ENCODE measurements at regions not wholly inside any gene's neighbourhood (a gene's known extent, or its start where the extent isn't known, plus 50 kb on each side); places are given as distances from the start of the nearest gene placed in this dataset.
A peak's percentile ranks its signal among the peaks of the same experiment; 100 is the strongest.

GRCh38 chr13:64850017-64850416, 2380.1 kb downstream of the PCDH9 start:
- DNase-seq: no peak

GRCh38 chr13:64849196-64849595, 2380.9 kb downstream of the PCDH9 start:
- no peak for DNase-seq

- no peak for DNase-seq
These were observed 2382.4 kb downstream of the PCDH9 start for GRCh38 chr13:64847767-64848166.

- DNase-seq: no peak
These were observed 2385.0 kb downstream of the PCDH9 start for GRCh38 chr13:64845110-64845509.

GRCh38 chr13:64819081-64819480, 2411.1 kb downstream of the PCDH9 start:
- no peak for DNase-seq

GRCh38 chr13:64817691-64818090, 2412.4 kb downstream of the PCDH9 start:
- DNase-seq: no peak

- no peak for DNase-seq
These were observed 2419.4 kb downstream of the PCDH9 start for GRCh38 chr13:64810750-64811149.

- DNase-seq: no peak
These were observed 2421.4 kb downstream of the PCDH9 start for GRCh38 chr13:64808704-64809103.

GRCh38 chr13:64801768-64802167, 2428.4 kb downstream of the PCDH9 start:
- DNase-seq: no peak

- DNase-seq: no peak
These were observed 2431.7 kb downstream of the PCDH9 start for GRCh38 chr13:64798422-64798821.

GRCh38 chr13:64793592-64793991, 2436.5 kb downstream of the PCDH9 start:
- no peak for DNase-seq

- DNase-seq: no peak
These were observed 2437.0 kb downstream of the PCDH9 start for GRCh38 chr13:64793131-64793530.

GRCh38 chr13:64791373-64791772, 2438.8 kb downstream of the PCDH9 start:
- DNase-seq: no peak

- DNase-seq: no peak
These were observed 2447.7 kb downstream of the PCDH9 start for GRCh38 chr13:64782466-64782865.

- no peak for DNase-seq
These were observed 2452.1 kb downstream of the PCDH9 start for GRCh38 chr13:64778002-64778401.

- no peak for DNase-seq
These were observed 2455.2 kb downstream of the PCDH9 start for GRCh38 chr13:64774915-64775314.

GRCh38 chr13:64770743-64771142, 2459.4 kb downstream of the PCDH9 start:
- DNase-seq: no peak

GRCh38 chr13:64767054-64767453, 2463.1 kb downstream of the PCDH9 start:
- DNase-seq: peak; percentile 7

GRCh38 chr13:64765636-64766035, 2464.5 kb downstream of the PCDH9 start:
- no peak for DNase-seq

GRCh38 chr13:64758521-64759244, 2471.5 kb downstream of the PCDH9 start:
- DNase-seq: no peak

- DNase-seq: no peak
These were observed 2473.5 kb downstream of the PCDH9 start for GRCh38 chr13:64756621-64757020.

GRCh38 chr13:64755961-64756360, 2474.2 kb downstream of the PCDH9 start:
- no peak for DNase-seq

GRCh38 chr13:64753233-64754000, 2476.7 kb downstream of the PCDH9 start:
- DNase-seq: no peak

- no peak for DNase-seq
These were observed 2480.8 kb downstream of the PCDH9 start for GRCh38 chr13:64749301-64749700.

- DNase-seq: no peak
These were observed 2483.3 kb downstream of the PCDH9 start for GRCh38 chr13:64746845-64747244.

All from NCI-H446 treated with DMSO at 0.1 percent for 48 hours (cell line).